ENCODE measurements at regions not wholly inside any gene's neighbourhood (a gene's known extent, or its start where the extent isn't known, plus 50 kb on each side); places are given as distances from the start of the nearest gene placed in this dataset.

GRCh38 chr5:163361450-163361849, 75.9 kb upstream of the CCNG1 start:
- H2AFZ ChIP-seq, result no peak overlapping the region
- no peaks in the 10 kb centered on the region for H3K4me1 ChIP-seq (ENCODE audit: insufficient read depth)
- peaks cover 24% of the 10 kb centered on the region for H3K36me3 Mint-ChIP-seq (ENCODE audit: low read depth)
- no peaks in the 10 kb centered on the region for H4K20me1 ChIP-seq (replicated peaks; ENCODE audit: insufficient read depth)
- DNase-seq (ENCODE audit: low spot score) (no peak), ATAC-seq (no peak)
- no peak overlapping the region for H3K4me2 ChIP-seq
- peaks cover 32% of the 10 kb centered on the region for H3K9me3 Mint-ChIP-seq
- H3K27ac Mint-ChIP-seq, result no peak overlapping the region
- no peaks in the 10 kb centered on the region for H3K27me3 Mint-ChIP-seq (ENCODE audit: insufficient read depth, low read depth, poor library complexity)
- no peaks in the 10 kb centered on the region for H3K79me2 ChIP-seq (replicated peaks; ENCODE audit: insufficient read depth)
- no peak for TF ChIP-seq ETS1 (IDR thresholded peaks at IDR 0.05)
- no peak for TF ChIP-seq STAT1 (IDR thresholded peaks at IDR 0.05; ENCODE audit: unreplicated experiment)
- no peak for TF ChIP-seq CREB1 (CRISPR knock-in tag; IDR thresholded peaks at IDR 0.05; ENCODE audit: low read depth)
- TF ChIP-seq ZNF462 (CRISPR knock-in tag; IDR thresholded peaks at IDR 0.05), result no peak
- no peak for TF ChIP-seq ZNF331 (CRISPR knock-in tag; IDR thresholded peaks at IDR 0.05; ENCODE audit: low read depth)
- TF ChIP-seq NANOG (IDR thresholded peaks at IDR 0.05; ENCODE audit: borderline replicate concordance), result no peak
- no peak for TF ChIP-seq EZH2 (IDR thresholded peaks at IDR 0.05; ENCODE audit: low read depth, unreplicated experiment)
- no peak for TF ChIP-seq POLR2AphosphoS5 (IDR thresholded peaks at IDR 0.05; ENCODE audit: low read depth)
- TF ChIP-seq REST (IDR thresholded peaks at IDR 0.05; ENCODE audit: unreplicated experiment), result no peak
- TF ChIP-seq CTCF (conservative IDR thresholded peaks at IDR 0.05; ENCODE audit: low read depth in 2 of 2), result no peak
- no peak for TF ChIP-seq EZH2phosphoT487 (IDR thresholded peaks at IDR 0.05; ENCODE audit: unreplicated experiment)
- no peak for TF ChIP-seq JUNB (IDR thresholded peaks at IDR 0.05; ENCODE audit: unreplicated experiment)
- no peak for TF ChIP-seq ZNF114 (CRISPR knock-in tag; IDR thresholded peaks at IDR 0.05)
- no peaks in the 10 kb centered on the region for H3K36me3 ChIP-seq (ENCODE audit: insufficient read depth)
- no peak overlapping the region for H3K27ac ChIP-seq (ENCODE audit: low read depth)
- no peak overlapping the region for H3K4me3 ChIP-seq
- H3K9me2 ChIP-seq (ENCODE audit: insufficient read depth), result 0 out of 2 replicates have a peak, but pooled peaks cover 14% of the 10 kb centered on the region
- no peaks in the 10 kb centered on the region for H3K4me1 Mint-ChIP-seq
- H3K27me3 ChIP-seq (ENCODE audit: insufficient read depth), result no peaks in the 10 kb centered on the region
- no peaks in the 10 kb centered on the region for H3F3A ChIP-seq (replicated peaks; ENCODE audit: low read depth)
- no peak overlapping the region for H3K4me3 Mint-ChIP-seq

Measured in GM23338 (cell line).